Natural killer cell treated with Interleukin-12 subunit alpha and Interleukin-12 subunit beta and Interleukin-15 and Interleukin-18, amount 100 ng/mL, for 72 hours (primary cell): ENCODE measurements at regions not wholly inside any gene's neighbourhood (a gene's known extent, or its start where the extent isn't known, plus 50 kb on each side); places are given as distances from the start of the nearest gene placed in this dataset.

Experiments
- ATAC-seq, 2 donors: fragments of 150-1000 bp; cut with Tn5 transposase in 1 of 2; sonication (Bioruptor Pico), chemical (Tn5 transposase) in 1 of 2; 2 replicates each; pipeline ENCODE4 v1.10.0; 2021
- DNase-seq: peaks from one replicate; pipeline ENCODE4 v3.0.0; 2022; ENCODE audit warnings: low spot score
- H3K27ac Mint-ChIP-seq, 2 donors: 1 replicate in 1 of 2; 2 replicates in 1 of 2; pipeline ENCODE4 v1.8.0; 2022; ENCODE audit warnings: mixed read lengths in 2 of 2, mild to moderate bottlenecking in 1 of 2, moderate library complexity in 1 of 2
- H3K27me3 Mint-ChIP-seq, 2 donors: 1 replicate in 1 of 2; 2 replicates in 1 of 2; pipeline ENCODE4 v1.8.0; 2022; ENCODE audit warnings: mixed read lengths in 2 of 2
- H3K36me3 Mint-ChIP-seq: one replicate; pipeline ENCODE4 v1.8.0; 2022; ENCODE audit warnings: mixed read lengths
- H3K4me1 Mint-ChIP-seq, 2 donors: 1 replicate in 1 of 2; 2 replicates in 1 of 2; pipeline ENCODE4 v1.8.0; 2022; ENCODE audit warnings: low read depth in 2 of 2, mixed read lengths in 2 of 2, mild to moderate bottlenecking in 1 of 2
- H3K4me3 Mint-ChIP-seq: one replicate; pipeline ENCODE4 v1.8.0; 2022; ENCODE audit warnings: mixed read lengths
- H3K9me3 Mint-ChIP-seq: 2 replicates; pipeline ENCODE4 v1.8.0; 2022; ENCODE audit warnings: mixed read lengths

- H3K9me3 Mint-ChIP-seq: no peaks in the 10 kb centered on the region
- H3K4me1 Mint-ChIP-seq: peaks cover 0 to 3% of the 10 kb centered on the region in 2 donors
- H3K27ac Mint-ChIP-seq: no peak overlapping the region
- H3K27me3 Mint-ChIP-seq: peaks cover 9 to 16% of the 10 kb centered on the region in 2 donors
- H3K4me3 Mint-ChIP-seq: no peak overlapping the region
- ATAC-seq (no peak), DNase-seq (no peak)
- H3K36me3 Mint-ChIP-seq: no peaks in the 10 kb centered on the region
Measured at GRCh38 chr4:3661989-3662388, 104.2 kb upstream of the ADRA2C start.

DNA sequence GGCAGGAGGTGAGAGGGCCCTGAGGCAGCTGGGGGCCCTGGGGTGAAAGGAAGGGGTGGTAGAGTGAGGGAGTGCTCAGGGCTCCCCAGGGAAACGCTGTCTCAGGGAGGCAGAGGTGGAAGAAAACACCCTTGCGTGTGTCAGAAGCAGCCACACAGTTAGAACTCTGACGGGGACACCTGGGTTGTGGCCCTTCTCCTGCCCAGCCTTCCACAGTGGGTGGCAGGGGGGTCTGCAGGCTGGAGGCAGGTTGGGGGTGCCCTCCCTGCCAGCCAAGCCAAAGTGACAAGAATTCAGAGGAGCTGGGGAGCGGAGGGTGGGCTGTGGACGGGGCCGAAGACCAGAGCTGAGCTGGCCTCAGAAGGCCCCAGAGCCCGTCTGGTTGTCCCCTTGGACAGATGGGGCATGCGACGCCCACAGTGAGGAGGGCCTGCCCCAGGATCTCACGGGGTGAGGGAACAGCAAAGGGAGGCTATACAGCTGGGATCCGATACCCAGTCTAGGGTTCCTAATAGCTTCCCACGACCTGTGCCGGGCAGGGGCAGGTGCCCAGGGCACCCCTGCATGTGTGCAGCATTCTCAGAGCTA lies 105.2 kb upstream of the ADRA2C start:
- ATAC-seq (no peak), DNase-seq (no peak)
- H3K4me3 Mint-ChIP-seq: no peak overlapping the region
- H3K9me3 Mint-ChIP-seq: no peaks in the 10 kb centered on the region
- no peaks in the 10 kb centered on the region for H3K36me3 Mint-ChIP-seq
- H3K27me3 Mint-ChIP-seq: peaks cover 13 to 26% of the 10 kb centered on the region in 2 donors
- no peak overlapping the region for H3K27ac Mint-ChIP-seq
- peaks cover 0 to 3% of the 10 kb centered on the region in 2 donors for H3K4me1 Mint-ChIP-seq

DNA sequence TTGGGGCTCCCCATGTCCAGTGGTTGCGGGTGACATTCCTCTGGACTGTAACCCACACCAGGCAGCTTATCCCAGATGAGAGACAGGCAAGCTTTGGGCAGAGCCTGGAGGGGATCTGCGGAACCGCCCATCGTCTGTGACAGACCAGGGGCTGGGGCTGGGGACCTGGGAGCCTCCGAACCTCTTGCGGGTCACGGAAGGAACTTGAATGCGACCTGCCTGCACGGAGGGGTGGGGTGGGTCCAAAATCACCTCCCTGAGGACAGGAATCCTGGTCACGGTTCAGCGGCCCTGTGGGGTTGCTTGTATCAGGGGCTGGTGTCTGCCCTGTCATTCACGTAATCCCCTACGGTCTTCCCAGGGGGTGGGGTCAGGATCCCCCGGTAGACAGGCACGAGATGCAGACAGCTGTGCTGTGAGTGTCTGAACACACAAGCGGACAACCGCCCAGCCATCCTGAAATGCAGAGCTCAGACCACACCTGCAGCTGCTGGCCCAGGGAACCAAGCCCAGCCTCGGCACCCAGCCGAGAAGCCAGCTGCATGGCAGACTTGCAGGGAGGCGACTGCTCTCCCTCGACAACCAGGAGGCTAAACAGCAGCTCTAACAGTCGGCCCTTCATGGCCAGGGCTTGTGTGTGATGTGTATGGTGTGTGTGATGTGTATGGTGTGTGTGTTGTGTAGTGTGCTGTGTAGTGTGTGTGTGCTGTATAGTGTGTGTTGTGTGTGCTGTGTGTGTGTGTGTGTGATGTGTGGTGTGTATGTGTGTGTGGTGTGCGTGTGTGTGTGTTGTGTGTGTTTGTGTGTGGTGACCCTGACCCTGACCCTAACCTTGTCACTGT lies 105.9 kb upstream of the ADRA2C start:
- H3K9me3 Mint-ChIP-seq: no peaks in the 10 kb centered on the region
- no peak for DNase-seq
- H3K27ac Mint-ChIP-seq: no peak overlapping the region
- no peak for ATAC-seq
- no peak overlapping the region for H3K4me3 Mint-ChIP-seq
- no peaks in the 10 kb centered on the region for H3K36me3 Mint-ChIP-seq
- H3K27me3 Mint-ChIP-seq: peaks cover 14 to 28% of the 10 kb centered on the region in 2 donors
- H3K4me1 Mint-ChIP-seq: peaks cover 0 to 3% of the 10 kb centered on the region in 2 donors

DNA sequence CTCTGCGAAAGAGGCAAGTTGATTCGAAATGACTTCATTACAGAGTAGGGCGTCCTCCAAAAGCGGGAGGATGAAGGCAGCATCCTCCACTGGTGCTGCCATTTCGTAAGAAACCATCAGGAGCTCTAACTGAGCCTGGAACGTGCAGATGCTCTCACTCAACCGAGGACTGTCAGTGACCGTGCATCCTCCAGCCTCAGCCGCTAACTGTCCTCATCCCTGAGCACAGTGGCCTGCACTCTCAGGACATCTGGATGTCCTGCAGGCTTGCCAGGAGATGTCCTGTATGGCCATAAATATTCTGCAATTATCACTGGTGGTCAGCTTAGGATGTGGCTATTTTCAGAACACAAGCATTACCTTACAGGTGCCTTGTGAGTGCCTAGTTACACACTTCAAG lies 107.1 kb upstream of the ADRA2C start:
- no peak for ATAC-seq
- H3K27me3 Mint-ChIP-seq: peaks cover 14 to 28% of the 10 kb centered on the region in 2 donors
- H3K9me3 Mint-ChIP-seq: no peaks in the 10 kb centered on the region
- H3K4me3 Mint-ChIP-seq: no peak overlapping the region
- H3K4me1 Mint-ChIP-seq: peaks cover 0 to 3% of the 10 kb centered on the region in 2 donors
- H3K27ac Mint-ChIP-seq: no peak overlapping the region
- H3K36me3 Mint-ChIP-seq: no peaks in the 10 kb centered on the region
- DNase-seq: no peak

DNA sequence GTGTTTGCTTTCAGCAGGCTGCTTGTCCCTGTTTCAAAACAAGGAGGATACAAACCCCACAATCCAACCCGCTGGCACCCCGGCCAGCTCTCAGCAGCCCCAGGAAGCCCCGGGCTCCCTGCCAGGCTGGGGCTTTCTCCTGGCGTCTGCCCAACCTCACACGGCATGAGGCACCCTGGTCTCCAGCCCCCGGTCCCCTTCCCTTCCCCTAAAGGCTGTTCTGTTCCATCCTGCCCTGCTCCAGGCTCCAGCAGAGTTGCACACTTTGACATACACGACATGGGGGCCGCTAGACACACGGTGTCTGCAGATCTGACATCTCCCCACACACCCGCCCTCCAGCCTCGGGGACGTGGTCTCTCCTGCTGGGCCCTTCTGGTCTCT lies 107.7 kb upstream of the ADRA2C start:
- Mint-ChIP-seq H3K36me3 (no peaks in the 10 kb centered on the region), H3K4me1 (peaks cover 0 to 3% of the 10 kb centered on the region in 2 donors), H3K4me3 (no peak overlapping the region), H3K27me3 (peaks cover 18 to 28% of the 10 kb centered on the region in 2 donors), H3K27ac (no peak overlapping the region), H3K9me3 (no peaks in the 10 kb centered on the region)
- ATAC-seq (no peak), DNase-seq (no peak)

DNA sequence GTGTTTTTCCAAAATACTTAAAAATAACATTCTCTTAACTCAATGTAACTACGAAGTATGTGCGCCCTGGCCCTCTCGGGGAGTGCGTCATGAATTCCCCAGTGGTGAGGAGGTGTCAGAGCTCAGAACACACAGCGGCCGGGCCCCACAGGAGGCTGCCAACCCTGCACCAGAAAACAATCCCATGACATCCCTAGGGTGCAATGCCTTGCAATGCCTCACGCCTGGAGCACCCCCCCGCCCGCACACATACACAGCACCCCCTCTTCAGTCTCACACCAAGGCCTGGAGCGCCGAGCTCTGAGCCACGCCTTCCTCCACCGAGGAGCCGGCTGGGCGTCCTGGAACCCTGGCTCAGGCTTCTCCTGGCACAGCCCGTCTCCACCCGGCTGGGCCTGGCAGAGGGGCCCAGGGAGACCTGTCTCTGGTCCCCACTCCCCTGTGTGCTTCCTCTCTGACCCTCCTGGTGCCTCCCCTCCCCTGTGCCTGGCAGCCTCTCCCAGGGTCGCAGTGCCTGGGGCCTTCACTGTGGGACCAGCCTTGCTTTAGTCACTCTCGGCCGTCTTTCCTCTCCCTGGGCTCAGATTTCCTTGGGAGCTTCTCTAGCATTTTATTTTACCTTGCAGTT lies 108.2 kb upstream of the ADRA2C start:
- no peak for DNase-seq
- Mint-ChIP-seq H3K27ac (no peak overlapping the region), H3K27me3 (peaks cover 18 to 28% of the 10 kb centered on the region in 2 donors), H3K36me3 (no peaks in the 10 kb centered on the region), H3K4me3 (no peak overlapping the region), H3K4me1 (peaks cover 0 to 3% of the 10 kb centered on the region in 2 donors), H3K9me3 (no peaks in the 10 kb centered on the region)
- no peak for ATAC-seq

DNA sequence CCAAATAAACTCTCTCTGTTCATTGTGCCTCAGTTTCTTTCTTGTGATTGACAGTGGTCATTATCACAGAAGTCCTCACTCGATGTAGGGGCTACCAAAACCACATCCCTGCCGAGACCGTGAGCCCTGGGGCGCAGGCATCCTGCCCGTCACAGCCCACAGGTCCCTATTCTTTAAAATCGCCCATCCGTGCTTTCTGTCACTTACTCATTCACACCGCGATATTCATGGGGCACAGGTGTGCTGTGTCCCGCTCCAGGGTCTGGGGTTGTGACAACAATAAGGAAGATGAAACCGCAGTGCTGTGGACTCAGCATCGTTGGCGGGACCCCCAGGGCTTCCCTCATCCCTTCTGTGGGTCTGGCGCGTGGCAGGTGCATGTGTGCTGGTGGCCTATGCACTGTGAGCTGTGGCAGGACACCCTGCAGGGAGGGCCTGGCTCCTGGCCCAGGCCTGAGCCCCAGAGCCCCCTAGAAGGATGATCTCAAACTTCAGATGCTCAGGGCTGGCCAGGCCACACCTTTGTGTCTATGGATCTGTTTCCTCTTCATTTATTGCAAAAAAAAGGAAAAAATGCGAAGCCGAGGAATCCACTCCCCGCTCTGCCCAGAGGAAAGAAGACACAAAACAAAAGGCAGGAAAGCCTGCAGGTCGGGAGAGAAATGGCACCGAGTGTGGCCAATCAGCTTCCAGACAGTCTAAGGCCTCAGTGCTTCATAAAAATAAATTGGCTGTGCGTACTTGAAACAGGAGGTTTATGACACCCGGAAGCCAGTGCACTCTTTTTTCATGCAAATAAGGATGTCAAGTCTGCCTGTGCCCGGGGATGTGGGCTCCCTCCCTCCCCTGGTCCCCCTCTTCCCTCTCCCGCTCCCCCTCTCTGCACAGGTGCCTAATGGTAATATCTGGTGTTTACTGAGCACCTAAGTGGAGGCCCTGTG lies 109.5 kb upstream of the ADRA2C start:
- no peak for DNase-seq
- Mint-ChIP-seq H3K27ac (no peak overlapping the region), H3K9me3 (no peaks in the 10 kb centered on the region), H3K27me3 (peaks cover 18 to 28% of the 10 kb centered on the region in 2 donors), H3K4me1 (peaks cover 0 to 3% of the 10 kb centered on the region in 2 donors), H3K36me3 (no peaks in the 10 kb centered on the region), H3K4me3 (no peak overlapping the region)
- no peak for ATAC-seq

- Mint-ChIP-seq H3K27ac (no peak overlapping the region), H3K4me1 (peaks cover 0 to 3% of the 10 kb centered on the region in 2 donors), H3K27me3 (peaks cover 18 to 28% of the 10 kb centered on the region in 2 donors), H3K36me3 (no peaks in the 10 kb centered on the region), H3K9me3 (no peaks in the 10 kb centered on the region), H3K4me3 (no peak overlapping the region)
- no peak for ATAC-seq
- DNase-seq: no peak
Measured at GRCh38 chr4:3655963-3656362, 110.2 kb upstream of the ADRA2C start.

DNA sequence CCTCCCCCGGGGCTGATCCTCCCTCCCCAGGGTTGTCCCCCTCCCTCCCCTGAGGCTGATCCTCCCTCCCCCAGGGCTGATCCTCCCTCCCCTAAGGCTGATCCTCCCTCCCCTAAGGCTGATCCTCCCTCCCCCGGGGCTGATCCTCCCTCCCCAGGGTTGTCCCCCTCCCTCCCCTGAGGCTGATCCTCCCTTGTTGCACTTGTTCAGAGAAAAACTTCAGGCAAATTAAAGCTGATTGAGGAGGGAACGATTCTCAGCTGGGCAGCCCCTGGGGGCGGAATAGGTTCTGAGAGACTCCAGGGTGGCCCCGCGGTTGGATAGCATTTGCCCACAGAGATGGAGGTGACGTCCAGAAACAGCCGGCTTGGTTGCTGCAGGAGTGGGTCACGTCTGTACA lies 110.7 kb upstream of the ADRA2C start:
- H3K9me3 Mint-ChIP-seq: no peaks in the 10 kb centered on the region
- no peak for DNase-seq
- H3K36me3 Mint-ChIP-seq: no peaks in the 10 kb centered on the region
- H3K4me3 Mint-ChIP-seq: no peak overlapping the region
- no peak for ATAC-seq
- peaks cover 15 to 25% of the 10 kb centered on the region in 2 donors for H3K27me3 Mint-ChIP-seq
- H3K4me1 Mint-ChIP-seq: peaks cover 0 to 1% of the 10 kb centered on the region in 2 donors
- H3K27ac Mint-ChIP-seq: no peak overlapping the region

GRCh38 chr4:3654036-3654807 lies 112.0 kb upstream of the ADRA2C start:
- Mint-ChIP-seq H3K9me3 (no peaks in the 10 kb centered on the region), H3K4me1 (no peaks in the 10 kb centered on the region), H3K4me3 (no peak overlapping the region), H3K27me3 (peaks cover 16 to 26% of the 10 kb centered on the region in 2 donors), H3K27ac (no peak overlapping the region), H3K36me3 (no peaks in the 10 kb centered on the region)
- no peak for ATAC-seq
- DNase-seq: no peak

GRCh38 chr4:3652586-3652985 lies 113.6 kb upstream of the ADRA2C start:
- ATAC-seq: no peak
- DNase-seq: no peak
- H3K27me3 Mint-ChIP-seq: peaks cover 15 to 18% of the 10 kb centered on the region in 2 donors
- H3K27ac Mint-ChIP-seq: no peak overlapping the region
- H3K9me3 Mint-ChIP-seq: no peaks in the 10 kb centered on the region
- H3K4me3 Mint-ChIP-seq: no peak overlapping the region
- H3K36me3 Mint-ChIP-seq: no peaks in the 10 kb centered on the region
- H3K4me1 Mint-ChIP-seq: no peaks in the 10 kb centered on the region

- Mint-ChIP-seq H3K4me1 (no peaks in the 10 kb centered on the region), H3K4me3 (no peak overlapping the region), H3K36me3 (no peaks in the 10 kb centered on the region), H3K9me3 (no peaks in the 10 kb centered on the region), H3K27ac (no peak overlapping the region), H3K27me3 (peaks cover 13 to 15% of the 10 kb centered on the region in 2 donors)
- DNase-seq (no peak), ATAC-seq (no peak)
Measured at GRCh38 chr4:3651267-3651845, 114.8 kb upstream of the ADRA2C start.
